ENCODE measurements at regions not wholly inside any gene's neighbourhood (a gene's known extent, or its start where the extent isn't known, plus 50 kb on each side); places are given as distances from the start of the nearest gene placed in this dataset.

GRCh38 chr5:3394891-3395599 is 200.6 kb upstream of the IRX1 start:
- no peak for TF ChIP-seq CTCF (IDR thresholded peaks at IDR 0.05)
- TF ChIP-seq POLR2A (IDR thresholded peaks at IDR 0.05): no peak
- no peak for TF ChIP-seq POLR2AphosphoS5 (IDR thresholded peaks at IDR 0.05)

Measured in breast epithelium (tissue), 3 donors.